HG03439 (cell line): ENCODE measurements at regions not wholly inside any gene's neighbourhood (a gene's known extent, or its start where the extent isn't known, plus 50 kb on each side); places are given as distances from the start of the nearest gene placed in this dataset.
"Not testable (repeated sequence)": the region's sequence is repeated elsewhere in the genome, so short reads cannot be mapped to it uniquely, and the experiment has no call there.

Experiments
- ATAC-seq: cut with Tn5 transposase; IDR thresholded peaks from one replicate; pipeline ENCODE4 v1.9.1; 2021; ENCODE audit warnings: mild to moderate bottlenecking, moderate library complexity; ENCODE audit not compliant: unreplicated experiment

GRCh38 chr2:126952216-126952615 is 53.5 kb downstream of the TEX51 start:
- no peak for ATAC-seq

- ATAC-seq: no peak
Observed at GRCh38 chr2:126953483-126953882, 54.8 kb downstream of the TEX51 start.

DNA sequence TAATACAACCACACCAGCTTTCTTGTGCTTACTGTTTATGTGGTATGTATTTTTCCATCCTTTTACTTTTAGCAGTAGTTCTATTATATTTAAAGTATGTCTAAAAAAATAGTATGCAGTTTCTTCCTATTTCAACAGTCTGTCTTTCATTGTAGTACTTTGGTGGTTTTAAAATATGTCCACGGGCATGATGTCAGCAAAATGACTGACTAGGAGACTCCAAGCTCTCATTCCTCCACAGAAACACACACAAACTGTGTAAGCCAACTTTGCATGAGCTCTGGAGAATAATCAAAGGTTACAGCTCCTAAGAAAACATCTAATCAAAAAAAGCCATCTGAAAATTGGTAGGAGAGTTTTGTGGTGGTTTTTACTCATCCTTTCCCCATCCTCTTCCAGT is 56.1 kb downstream of the TEX51 start:
- no peak for ATAC-seq

- not testable (repeated sequence) for ATAC-seq
Observed at GRCh38 chr2:126956773-126957172, 58.1 kb downstream of the TEX51 start.

DNA sequence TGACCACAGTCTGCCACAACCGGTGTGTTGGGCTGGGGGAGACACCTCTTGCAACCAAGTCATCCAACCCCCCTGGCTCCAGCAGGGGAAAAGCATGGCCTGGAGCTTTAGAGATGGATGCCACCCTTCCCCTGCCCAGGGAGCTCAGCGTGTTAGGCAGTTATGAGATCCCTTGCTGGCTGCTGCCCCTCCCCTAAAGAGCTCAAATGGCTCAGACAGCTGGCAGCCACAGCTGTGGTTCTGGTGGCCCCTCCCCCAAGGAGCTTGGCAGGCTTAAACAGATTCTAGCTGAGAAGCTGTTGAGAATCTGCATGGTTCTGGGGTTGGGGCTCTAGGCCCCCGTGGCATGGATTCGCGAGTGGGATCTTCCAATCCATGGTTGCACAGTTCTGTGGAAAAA is 64.7 kb downstream of the TEX51 start:
- no peak for ATAC-seq

DNA sequence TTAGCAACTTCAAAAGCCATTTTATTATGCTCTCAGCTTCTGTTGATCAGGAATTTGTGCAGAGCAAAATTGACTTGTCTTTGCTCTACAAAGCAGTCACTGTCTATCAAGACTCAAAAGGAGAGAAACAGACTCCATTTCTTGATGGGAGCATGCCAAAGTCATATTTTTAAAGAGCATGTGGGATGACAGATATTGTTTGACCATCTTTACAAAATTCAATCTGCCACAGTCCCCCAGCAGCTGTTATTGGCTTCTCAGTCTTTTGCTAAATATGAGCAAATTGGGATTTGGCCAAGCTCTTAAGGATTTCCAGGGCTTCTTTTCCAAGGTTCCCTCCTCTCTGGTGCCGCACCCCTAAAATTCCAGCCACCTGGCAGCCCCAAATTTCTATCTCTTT is 67.9 kb downstream of the TEX51 start:
- ATAC-seq: no peak

DNA sequence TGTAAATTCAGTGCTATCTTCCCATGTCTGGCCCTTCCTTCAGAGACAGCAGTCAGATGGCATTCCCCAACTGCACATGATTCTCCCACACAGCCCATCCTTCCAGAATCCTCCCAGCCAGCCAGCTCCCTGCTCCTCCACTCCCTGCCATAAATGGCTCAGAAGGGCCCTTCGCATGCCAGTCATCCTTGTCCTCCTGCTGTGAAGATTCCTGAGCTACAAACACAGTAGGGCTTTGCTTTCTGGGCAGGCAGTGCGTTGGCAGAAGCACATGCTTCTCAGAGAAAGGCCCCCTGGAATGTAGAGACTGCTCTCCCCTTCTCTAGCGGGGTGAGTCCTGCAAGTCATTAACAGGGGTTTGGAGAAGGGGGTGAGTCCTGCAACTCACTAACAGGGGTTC is 71.9 kb downstream of the TEX51 start:
- ATAC-seq: no peak

GRCh38 chr2:126971162-126971480 is 72.4 kb downstream of the TEX51 start:
- ATAC-seq: no peak

GRCh38 chr2:126971481-126972278 is 73.0 kb downstream of the TEX51 start:
- ATAC-seq: peak; percentile 94

GRCh38 chr2:126972279-126972626 is 73.6 kb downstream of the TEX51 start:
- ATAC-seq: no peak

GRCh38 chr2:126973745-126974144 is 75.1 kb downstream of the TEX51 start:
- no peak for ATAC-seq

DNA sequence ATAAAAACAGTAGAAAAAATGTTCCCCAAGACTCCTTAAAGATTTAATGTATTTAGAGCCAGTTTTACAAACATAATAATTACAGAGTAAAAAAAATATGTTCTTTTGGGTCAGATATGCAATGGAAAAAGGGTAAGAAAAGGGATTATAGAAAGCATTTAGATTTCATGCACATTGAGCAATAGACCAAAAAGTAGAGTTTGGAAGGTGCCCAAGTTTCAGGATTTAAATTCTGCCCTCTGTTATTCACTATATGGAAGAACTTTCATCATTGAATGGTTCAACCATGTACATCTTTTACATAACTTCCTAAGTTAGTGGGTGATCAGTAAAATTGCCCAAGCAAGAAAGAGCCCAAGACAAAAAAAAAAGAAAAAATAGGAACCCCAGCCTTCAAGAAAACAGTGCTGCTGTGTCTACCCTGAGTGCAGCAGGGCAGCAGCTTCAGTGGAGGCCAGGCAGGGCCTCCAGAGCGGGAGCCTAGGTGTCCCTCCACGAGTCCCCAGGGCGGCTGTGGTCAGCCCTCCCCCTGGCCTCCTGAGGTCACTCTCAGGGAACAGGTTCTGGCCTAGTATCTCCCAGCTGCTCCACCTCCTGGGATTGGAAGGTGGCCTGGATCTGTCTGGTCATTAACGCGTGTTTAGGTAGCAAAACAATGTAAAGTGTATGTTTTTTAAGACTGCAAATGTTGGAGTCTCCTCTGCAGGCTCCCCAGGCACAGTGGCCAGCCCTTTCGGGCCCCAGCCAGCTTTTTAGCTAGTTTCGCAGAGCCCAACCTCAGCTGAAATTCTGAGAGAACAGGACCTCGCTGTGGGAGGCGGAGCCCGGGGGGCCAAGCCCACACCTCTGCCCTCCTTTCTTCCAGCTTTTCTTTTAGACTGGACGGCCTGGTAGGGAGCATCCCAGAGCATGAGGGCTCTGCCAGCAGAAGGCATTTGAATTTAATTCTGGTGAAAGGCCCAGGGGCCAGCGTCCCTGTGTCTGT is 77.3 kb downstream of the TEX51 start:
- ATAC-seq: no peak

GRCh38 chr2:126976721-126977328 is 78.1 kb downstream of the TEX51 start:
- no peak for ATAC-seq

DNA sequence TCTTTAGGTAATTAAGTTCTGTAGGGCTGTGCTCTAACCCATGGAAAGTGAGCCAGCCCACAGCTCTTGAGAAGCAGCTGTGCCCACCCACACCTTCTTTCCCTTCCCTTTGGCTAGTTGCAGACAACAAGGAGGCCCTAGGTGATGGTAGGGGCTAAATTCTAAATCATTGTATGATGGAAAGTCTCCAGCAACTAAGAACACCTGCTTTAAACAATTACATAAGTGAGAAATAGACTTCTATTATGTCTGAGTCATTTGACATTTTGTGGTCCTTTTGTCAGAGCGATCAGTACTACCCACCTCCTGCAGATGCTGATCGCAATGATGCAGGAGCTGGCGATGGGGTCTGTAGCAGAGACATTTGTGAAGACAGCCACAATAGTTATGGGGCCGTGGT is 79.6 kb downstream of the TEX51 start:
- ATAC-seq: no peak

DNA sequence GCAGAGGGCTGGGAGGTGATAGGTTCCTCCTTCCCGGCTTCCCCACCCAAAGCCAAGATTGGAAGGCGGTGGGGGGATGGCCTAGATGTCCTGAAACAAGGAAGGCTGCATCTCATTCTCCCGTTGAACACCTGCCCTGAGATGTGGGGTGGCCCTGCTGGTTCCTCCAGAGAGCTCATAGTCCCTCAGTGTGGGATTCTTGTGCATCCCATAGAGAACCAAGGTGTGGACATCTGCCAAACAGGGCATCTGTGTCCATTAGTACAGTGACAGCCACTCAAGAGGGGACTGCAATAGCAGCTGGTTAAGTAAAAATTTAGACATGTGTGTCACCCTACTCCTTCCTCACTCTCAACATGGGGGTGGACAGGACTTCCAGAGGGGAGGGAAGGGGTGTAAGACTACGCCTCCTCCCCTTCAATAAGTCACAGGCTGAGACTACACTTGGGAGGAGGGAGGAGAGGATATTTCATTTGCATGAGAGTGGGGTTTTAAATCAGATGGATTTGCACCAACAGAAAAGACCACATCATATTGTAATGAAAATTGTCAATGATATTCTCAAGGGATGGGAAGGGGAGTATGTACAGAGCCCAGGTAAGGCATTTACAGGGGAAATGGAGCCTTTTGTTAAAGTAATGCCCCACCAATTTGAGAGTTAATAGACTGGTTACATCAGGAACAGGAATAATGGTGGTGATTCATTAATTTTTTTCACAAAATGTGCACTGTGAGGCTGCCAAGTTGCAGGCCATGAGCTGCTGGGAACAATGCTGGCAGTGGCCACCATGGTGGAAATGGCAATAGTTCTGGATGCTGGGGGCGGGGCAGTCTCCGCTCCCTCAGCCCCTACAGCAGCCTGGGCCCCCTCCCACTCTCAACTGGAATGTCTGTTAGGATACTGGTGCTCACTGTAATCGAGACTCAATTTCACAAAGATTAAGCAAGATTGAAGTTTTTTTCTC is 80.6 kb downstream of the TEX51 start:
- no peak for ATAC-seq

DNA sequence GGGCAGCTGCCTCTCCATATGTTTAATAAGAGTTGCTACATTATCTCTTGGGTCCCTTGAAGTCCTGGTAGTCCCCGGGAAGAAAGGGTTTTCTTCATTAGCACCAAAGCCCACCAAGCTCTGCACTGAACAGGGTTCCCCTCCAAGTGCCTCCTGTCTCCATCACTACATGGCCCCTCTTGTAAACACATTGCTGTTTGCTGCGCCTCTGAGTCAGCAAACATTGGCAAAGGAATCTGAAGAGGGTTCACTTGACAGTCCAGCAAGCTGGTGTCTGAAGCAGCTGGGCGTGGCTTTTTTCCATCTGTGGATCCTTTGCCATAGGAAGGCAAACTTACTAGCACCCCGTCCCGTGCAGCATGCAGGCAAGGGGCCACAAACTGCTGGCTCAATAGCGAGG is 82.8 kb downstream of the TEX51 start:
- no peak for ATAC-seq

DNA sequence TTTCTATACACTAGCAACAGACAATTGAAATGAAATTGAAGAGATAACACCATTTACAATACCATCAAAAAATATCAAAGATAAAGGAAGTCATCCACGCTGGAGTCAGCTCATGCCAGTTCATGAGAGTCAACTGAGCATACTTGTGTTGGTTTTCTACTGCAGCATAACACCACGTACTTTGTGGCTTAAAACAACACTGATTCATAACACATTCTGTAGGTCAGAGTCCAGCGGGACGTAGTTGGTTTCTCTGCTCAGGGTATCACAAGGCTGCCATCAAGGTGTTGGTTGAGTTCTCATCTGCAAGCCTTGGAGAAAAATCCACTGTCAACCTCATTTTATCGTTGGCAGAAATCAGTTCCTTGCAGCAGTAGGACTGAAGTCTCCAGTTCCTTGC is 84.2 kb downstream of the TEX51 start:
- ATAC-seq: no peak

DNA sequence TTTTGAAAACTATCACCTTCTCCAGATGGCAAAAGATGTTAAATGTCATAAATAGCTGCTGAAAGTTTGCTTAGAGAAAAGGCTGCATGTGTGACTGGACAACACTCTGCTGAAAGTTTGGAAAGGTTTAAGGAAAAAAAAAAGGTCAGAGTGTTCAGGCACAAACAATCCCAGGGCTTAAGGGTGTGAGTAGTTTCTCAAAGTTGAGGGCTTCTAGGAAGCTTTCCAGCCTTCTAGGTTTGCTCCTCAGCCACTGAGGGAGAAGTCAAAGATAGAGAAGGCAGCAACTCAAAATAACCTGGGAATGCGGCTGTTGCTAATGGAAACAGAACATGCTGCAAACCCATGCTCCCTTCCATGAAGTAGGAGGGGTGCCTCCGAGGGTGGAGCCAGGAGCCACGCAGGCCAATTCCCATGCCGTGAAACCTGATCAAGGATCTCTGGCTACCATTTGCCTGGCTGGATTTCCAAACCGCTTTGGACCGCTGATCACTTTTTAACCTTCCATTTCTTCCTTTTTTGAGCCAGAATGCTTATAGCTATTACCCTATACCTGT is 88.0 kb downstream of the TEX51 start:
- no peak for ATAC-seq

GRCh38 chr2:126988482-126988881 is 89.8 kb downstream of the TEX51 start:
- ATAC-seq: no peak

- ATAC-seq: not testable (repeated sequence)
Observed at GRCh38 chr2:126989064-126989463, 90.4 kb downstream of the TEX51 start.
